Gastroesophageal sphincter (tissue), 4 donors: ENCODE measurements at regions not wholly inside any gene's neighbourhood (a gene's known extent, or its start where the extent isn't known, plus 50 kb on each side); places are given as distances from the start of the nearest gene placed in this dataset.

ENCODE experiments used
- ATAC-seq: fragments of 150-250 bp; one replicate; pipeline ENCODE4 v1.9.1; 2016; ENCODE audit warnings: mild to moderate bottlenecking, moderate library complexity
- H3K27ac ChIP-seq, 4 donors: fragments of 200-600 bp; sonication (generic) in 3 of 4; 1 replicate in 3 of 4; 2 replicates in 1 of 4; pipeline ENCODE4 v1.5.1; 2016 to 2019
- H3K27me3 ChIP-seq: fragments of 200-600 bp; sonication (generic); one replicate; pipeline ENCODE4 v1.5.1; 2019
- H3K36me3 ChIP-seq, 2 donors: fragments of 200-600 bp; sonication (generic); one replicate each; pipeline ENCODE4 v1.5.1; 2019; ENCODE audit warnings: control low read depth in 1 of 2
- H3K4me1 ChIP-seq, 3 donors: fragments of 200-600 bp; sonication (generic); 1 replicate in 2 of 3; 2 replicates in 1 of 3; pipeline ENCODE4 v1.5.1; 2016 to 2019; ENCODE audit warnings: control low read depth in 2 of 3
- H3K4me3 ChIP-seq, 2 donors: fragments of 200-600 bp; sonication (generic); one replicate each; pipeline ENCODE4 v1.5.1; 2019; ENCODE audit warnings: mild to moderate bottlenecking in 1 of 2, moderate library complexity in 1 of 2
- H3K9me3 ChIP-seq, 3 donors: fragments of 200-600 bp; sonication (generic); one replicate each; pipeline ENCODE4 v1.5.1; 2017 to 2019; ENCODE audit warnings: control low read depth in 2 of 3
- EP300 ChIP-seq: sonication (generic); formaldehyde crosslinking; IDR thresholded peaks from one replicate; pipeline ENCODE4 v1.6.1; 2017; ENCODE audit warnings: antibody characterized with exemption, mild to moderate bottlenecking
- POLR2A ChIP-seq, 2 donors: fragments of 450-650 bp; IDR thresholded peaks; one replicate each; pipeline ENCODE4 v1.6.1; 2017; ENCODE audit warnings: antibody characterized with exemption in 2 of 2, mild to moderate bottlenecking in 2 of 2, moderate library complexity in 1 of 2
- POLR2AphosphoS5 ChIP-seq: sonication (generic); formaldehyde crosslinking; IDR thresholded peaks from one replicate; pipeline ENCODE4 v1.6.1; 2017; ENCODE audit warnings: antibody characterized with exemption
- WGBS, 2 donors: methylation state at CpG; one replicate each; pipeline ENCODE4 v1.1.5; 2018; ENCODE audit warnings: low coverage in 1 of 2; 5-methylcytosine and 5-hydroxymethylcytosine counted together
- TF ChIP-seq, protein P1 (sequence below), 4 experiments: fragments of 200-600 bp in 2 of 4; fragments of 450-650 bp in 2 of 4; sonication (generic) in 1 of 4; IDR thresholded peaks; one replicate each; pipeline ENCODE4 v1.5.1; 2017 to 2019; ENCODE audit warnings: antibody characterized with exemption in 4 of 4, mild to moderate bottlenecking in 2 of 4, moderate library complexity in 2 of 4

DNA sequence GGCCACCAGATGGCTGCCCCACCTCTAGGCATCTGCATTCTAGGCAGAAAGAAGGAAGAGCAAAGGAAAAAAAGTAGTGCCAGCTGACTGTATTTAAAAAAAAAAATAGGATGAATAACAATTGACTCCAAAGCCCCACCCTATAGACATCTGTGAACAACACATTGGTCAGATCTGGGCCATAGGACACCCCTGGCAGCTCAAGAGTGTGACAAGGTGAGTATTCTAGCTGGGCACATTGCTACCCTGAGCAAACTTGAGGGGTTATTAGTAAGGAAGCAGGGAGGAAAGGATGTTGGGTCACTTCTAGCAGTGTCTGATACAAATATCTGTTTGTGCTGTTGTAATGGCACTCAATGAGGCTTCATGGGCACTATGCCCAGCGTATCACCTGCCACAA lies 58.6 kb upstream of the NPAS2 start:
- Histone ChIP-seq H3K9me3 (no peaks in the 10 kb centered on the region), H3K27me3 (no peaks in the 10 kb centered on the region), H3K36me3 (no peaks in the 10 kb centered on the region), H3K4me1 (peaks cover 0 to 32% (median 9%) of the 10 kb centered on the region in 3 donors), H3K4me3 (no peak overlapping the region), H3K27ac (no peak overlapping the region)
- TF ChIP-seq, protein P1, sequence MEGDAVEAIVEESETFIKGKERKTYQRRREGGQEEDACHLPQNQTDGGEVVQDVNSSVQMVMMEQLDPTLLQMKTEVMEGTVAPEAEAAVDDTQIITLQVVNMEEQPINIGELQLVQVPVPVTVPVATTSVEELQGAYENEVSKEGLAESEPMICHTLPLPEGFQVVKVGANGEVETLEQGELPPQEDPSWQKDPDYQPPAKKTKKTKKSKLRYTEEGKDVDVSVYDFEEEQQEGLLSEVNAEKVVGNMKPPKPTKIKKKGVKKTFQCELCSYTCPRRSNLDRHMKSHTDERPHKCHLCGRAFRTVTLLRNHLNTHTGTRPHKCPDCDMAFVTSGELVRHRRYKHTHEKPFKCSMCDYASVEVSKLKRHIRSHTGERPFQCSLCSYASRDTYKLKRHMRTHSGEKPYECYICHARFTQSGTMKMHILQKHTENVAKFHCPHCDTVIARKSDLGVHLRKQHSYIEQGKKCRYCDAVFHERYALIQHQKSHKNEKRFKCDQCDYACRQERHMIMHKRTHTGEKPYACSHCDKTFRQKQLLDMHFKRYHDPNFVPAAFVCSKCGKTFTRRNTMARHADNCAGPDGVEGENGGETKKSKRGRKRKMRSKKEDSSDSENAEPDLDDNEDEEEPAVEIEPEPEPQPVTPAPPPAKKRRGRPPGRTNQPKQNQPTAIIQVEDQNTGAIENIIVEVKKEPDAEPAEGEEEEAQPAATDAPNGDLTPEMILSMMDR (IDR thresholded peaks at IDR 0.05): no peak
- TF ChIP-seq EP300 (no peak), POLR2AphosphoS5 (no peak), POLR2A (IDR thresholded peaks at IDR 0.05) (no peak)
- whole genome bisulfite sequencing, 2 donors: 100% methylated on average over 1 of the region's 1 CpG; no CpG with 5 or more reads in 1 of the 2 donors
- no peak for ATAC-seq

DNA sequence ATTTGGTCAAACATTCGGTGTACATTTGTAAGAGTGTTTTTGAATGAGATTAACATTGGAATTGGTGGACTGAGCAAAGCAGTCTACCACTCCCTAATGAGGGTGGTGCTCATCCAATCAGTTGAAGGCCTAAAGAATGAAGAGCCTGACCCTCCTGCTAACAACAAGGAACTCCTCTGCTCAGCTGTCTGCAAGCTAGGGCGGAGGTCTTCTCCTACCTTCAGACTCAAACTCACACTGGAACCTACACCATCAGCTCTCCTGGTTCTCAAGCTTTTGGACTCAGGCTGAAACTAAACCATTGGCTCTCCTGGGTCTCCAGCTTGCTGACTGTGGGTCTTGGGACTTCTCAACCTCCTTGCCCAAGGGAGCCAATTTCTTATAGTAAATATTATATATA lies 55.5 kb upstream of the NPAS2 start:
- Histone ChIP-seq H3K36me3 (no peaks in the 10 kb centered on the region), H3K9me3 (no peaks in the 10 kb centered on the region), H3K4me3 (no peak overlapping the region), H3K27ac (no peak overlapping the region), H3K4me1 (peaks cover 0 to 25% (median 17%) of the 10 kb centered on the region in 3 donors), H3K27me3 (no peaks in the 10 kb centered on the region)
- no peak for ATAC-seq
- TF ChIP-seq, protein P1 (IDR thresholded peaks at IDR 0.05): no peak
- TF ChIP-seq POLR2AphosphoS5 (no peak), EP300 (no peak), POLR2A (IDR thresholded peaks at IDR 0.05) (no peak)
- 92 to 95% methylated on average over 2 of the region's 2 CpGs for WGBS, 2 donors

DNA sequence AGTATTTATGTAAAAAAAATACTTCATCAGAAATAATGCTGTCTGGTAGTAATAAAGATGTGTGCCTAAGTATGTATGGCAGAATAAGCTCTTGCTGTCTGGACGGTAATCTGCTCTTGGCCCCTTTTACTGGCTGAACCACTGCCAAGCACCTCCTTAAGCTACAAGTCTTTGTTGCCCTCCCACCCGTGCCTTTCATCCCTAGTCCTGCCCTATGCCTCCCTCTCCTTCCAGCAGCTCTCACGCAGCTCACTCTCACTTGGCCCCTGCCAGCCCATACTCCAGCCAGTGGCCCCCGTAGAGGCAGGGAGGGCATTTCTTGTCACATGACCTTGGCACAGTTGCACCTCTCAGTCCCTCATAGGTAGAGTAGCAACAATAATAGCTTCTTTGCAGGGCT lies 54.5 kb upstream of the NPAS2 start:
- H3K4me1 ChIP-seq: peaks cover 0 to 25% (median 17%) of the 10 kb centered on the region in 3 donors
- H3K27ac ChIP-seq: peak overlapping the region in 1 of 4 donors; percentile 0
- no peaks in the 10 kb centered on the region for H3K27me3 ChIP-seq
- TF ChIP-seq POLR2AphosphoS5 (no peak), POLR2A (IDR thresholded peaks at IDR 0.05) (no peak), EP300 (no peak)
- TF ChIP-seq, protein P1 (IDR thresholded peaks at IDR 0.05): no peak
- WGBS, 2 donors: 24 to 34% methylated on average over 3 of the region's 4 CpGs
- ATAC-seq: no peak
- no peaks in the 10 kb centered on the region for H3K36me3 ChIP-seq
- H3K9me3 ChIP-seq: no peaks in the 10 kb centered on the region
- no peak overlapping the region for H3K4me3 ChIP-seq

DNA sequence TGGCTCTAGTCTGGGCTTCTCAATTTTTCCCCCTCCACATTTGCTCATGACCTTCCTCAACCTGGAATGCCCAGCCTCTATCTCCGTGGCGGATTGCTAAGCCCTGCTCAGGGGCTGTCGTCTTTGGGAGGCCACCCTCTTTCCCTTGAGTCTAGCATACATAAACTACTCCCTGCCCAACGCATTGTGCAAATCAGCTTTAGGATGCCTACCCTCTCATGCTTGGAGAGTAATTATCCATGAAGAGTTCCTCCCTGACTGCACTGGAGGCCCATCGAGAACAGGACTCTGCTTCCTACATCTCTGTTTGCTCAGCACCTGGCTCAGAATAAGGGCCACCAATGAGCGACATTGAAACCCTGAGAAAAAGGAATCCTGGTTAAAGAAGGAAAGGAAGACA lies 53.7 kb upstream of the NPAS2 start:
- H3K4me1 ChIP-seq: peaks cover 0 to 25% (median 17%) of the 10 kb centered on the region in 3 donors
- no peak for TF ChIP-seq POLR2AphosphoS5
- TF ChIP-seq, protein P1 (IDR thresholded peaks at IDR 0.05): no peak
- no peak for TF ChIP-seq EP300
- TF ChIP-seq POLR2A (IDR thresholded peaks at IDR 0.05): no peak
- peak overlapping the region in 3 of 4 donors; percentile 16 to 46 (median 30) for H3K27ac ChIP-seq
- 81% methylated on average over 5 of the region's 6 CpGs; no CpG with 5 or more reads in 1 of the 2 donors for WGBS, 2 donors
- H3K36me3 ChIP-seq: no peaks in the 10 kb centered on the region
- no peak for ATAC-seq
- no peaks in the 10 kb centered on the region for H3K27me3 ChIP-seq
- no peak overlapping the region for H3K4me3 ChIP-seq
- no peaks in the 10 kb centered on the region for H3K9me3 ChIP-seq

DNA sequence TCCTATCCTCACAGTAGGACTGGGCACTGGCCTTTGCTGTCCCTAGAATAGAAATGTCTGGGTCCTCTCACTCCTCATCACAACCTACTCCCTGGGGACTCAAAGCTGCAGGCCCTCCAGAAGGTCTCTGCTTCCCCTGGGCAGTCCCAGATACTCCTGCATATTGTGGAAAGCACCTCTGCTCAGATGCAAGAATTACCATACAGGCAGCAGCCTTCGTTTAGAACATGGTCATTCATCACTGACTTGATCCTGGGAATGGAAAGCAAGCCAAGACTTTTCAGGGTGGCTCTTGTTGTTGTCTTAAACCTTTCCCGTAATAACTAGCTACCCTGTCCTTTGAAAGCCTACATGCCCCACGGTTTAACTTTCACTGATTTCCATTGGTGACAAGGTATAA lies 53.1 kb upstream of the NPAS2 start:
- TF ChIP-seq POLR2A (IDR thresholded peaks at IDR 0.05) (no peak), EP300 (no peak), POLR2AphosphoS5 (no peak)
- TF ChIP-seq, protein P1 (IDR thresholded peaks at IDR 0.05): no peak
- H3K4me1 ChIP-seq: peaks cover 0 to 25% (median 17%) of the 10 kb centered on the region in 3 donors
- H3K27ac ChIP-seq: peak overlapping the region in 3 of 4 donors; percentile 16 to 46 (median 30)
- 0 to 37% methylated on average over 2 to 3 of the region's 3 CpGs for WGBS, 2 donors
- ATAC-seq: no peak
- H3K27me3 ChIP-seq: no peaks in the 10 kb centered on the region
- H3K36me3 ChIP-seq: no peaks in the 10 kb centered on the region
- H3K4me3 ChIP-seq: no peak overlapping the region
- no peaks in the 10 kb centered on the region for H3K9me3 ChIP-seq
